ENCODE measurements at regions not wholly inside any gene's neighbourhood (a gene's known extent, or its start where the extent isn't known, plus 50 kb on each side); places are given as distances from the start of the nearest gene placed in this dataset.

GRCh38 chr3:59540696-59541095 is 490.9 kb upstream of the CFAP20DC start:
- no peak for DNase-seq
- peaks cover 4% of the 10 kb centered on the region for H3K9me3 Mint-ChIP-seq
- TF ChIP-seq, protein P1, sequence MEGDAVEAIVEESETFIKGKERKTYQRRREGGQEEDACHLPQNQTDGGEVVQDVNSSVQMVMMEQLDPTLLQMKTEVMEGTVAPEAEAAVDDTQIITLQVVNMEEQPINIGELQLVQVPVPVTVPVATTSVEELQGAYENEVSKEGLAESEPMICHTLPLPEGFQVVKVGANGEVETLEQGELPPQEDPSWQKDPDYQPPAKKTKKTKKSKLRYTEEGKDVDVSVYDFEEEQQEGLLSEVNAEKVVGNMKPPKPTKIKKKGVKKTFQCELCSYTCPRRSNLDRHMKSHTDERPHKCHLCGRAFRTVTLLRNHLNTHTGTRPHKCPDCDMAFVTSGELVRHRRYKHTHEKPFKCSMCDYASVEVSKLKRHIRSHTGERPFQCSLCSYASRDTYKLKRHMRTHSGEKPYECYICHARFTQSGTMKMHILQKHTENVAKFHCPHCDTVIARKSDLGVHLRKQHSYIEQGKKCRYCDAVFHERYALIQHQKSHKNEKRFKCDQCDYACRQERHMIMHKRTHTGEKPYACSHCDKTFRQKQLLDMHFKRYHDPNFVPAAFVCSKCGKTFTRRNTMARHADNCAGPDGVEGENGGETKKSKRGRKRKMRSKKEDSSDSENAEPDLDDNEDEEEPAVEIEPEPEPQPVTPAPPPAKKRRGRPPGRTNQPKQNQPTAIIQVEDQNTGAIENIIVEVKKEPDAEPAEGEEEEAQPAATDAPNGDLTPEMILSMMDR (IDR thresholded peaks at IDR 0.05): no peak
- H3K27me3 Mint-ChIP-seq (ENCODE audit: insufficient read depth): peaks cover 2% of the 10 kb centered on the region; the same call in 1 of the 2 replicates
- no peak overlapping the region; the same call in 1 of the 2 replicates for H3K27ac Mint-ChIP-seq
- H3K4me1 Mint-ChIP-seq (ENCODE audit: low read depth): peaks cover 25% of the 10 kb centered on the region; the same call in 1 of the 2 replicates
- peak overlapping the region; percentile 27; the same call in 1 of the 2 replicates for H3K4me3 Mint-ChIP-seq
- H3K36me3 Mint-ChIP-seq (ENCODE audit: low read depth): no peaks in the 10 kb centered on the region

DNA sequence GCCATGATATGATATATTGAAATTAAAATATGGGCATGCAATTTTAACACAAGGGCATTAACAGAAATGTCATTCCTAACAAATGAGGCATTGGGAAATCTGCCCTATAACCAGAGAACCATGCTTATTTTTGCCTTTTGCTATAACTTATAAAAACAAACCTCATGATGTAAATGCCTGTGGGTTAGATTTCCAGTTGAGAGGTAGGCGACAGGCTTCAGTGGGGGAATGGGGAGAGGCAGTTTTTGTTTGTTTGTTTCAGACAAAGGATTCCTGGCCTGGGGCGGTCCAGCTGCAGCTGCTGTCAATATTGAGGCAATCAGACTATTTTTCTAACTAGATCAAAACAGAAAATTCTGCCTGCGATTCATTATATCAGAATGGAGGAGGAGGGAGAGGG is 490.4 kb upstream of the CFAP20DC start:
- Mint-ChIP-seq H3K9me3 (peaks cover 4% of the 10 kb centered on the region), H3K4me1 (ENCODE audit: low read depth) (peaks cover 30% of the 10 kb centered on the region; the same call in 1 of the 2 replicates), H3K27ac (no peak overlapping the region; the same call in 1 of the 2 replicates), H3K36me3 (ENCODE audit: low read depth) (no peaks in the 10 kb centered on the region), H3K27me3 (ENCODE audit: insufficient read depth) (peaks cover 2% of the 10 kb centered on the region; the same call in 1 of the 2 replicates), H3K4me3 (peak overlapping the region; percentile 27; the same call in 1 of the 2 replicates)
- TF ChIP-seq, protein P1 (IDR thresholded peaks at IDR 0.05): no peak
- DNase-seq: no peak

DNA sequence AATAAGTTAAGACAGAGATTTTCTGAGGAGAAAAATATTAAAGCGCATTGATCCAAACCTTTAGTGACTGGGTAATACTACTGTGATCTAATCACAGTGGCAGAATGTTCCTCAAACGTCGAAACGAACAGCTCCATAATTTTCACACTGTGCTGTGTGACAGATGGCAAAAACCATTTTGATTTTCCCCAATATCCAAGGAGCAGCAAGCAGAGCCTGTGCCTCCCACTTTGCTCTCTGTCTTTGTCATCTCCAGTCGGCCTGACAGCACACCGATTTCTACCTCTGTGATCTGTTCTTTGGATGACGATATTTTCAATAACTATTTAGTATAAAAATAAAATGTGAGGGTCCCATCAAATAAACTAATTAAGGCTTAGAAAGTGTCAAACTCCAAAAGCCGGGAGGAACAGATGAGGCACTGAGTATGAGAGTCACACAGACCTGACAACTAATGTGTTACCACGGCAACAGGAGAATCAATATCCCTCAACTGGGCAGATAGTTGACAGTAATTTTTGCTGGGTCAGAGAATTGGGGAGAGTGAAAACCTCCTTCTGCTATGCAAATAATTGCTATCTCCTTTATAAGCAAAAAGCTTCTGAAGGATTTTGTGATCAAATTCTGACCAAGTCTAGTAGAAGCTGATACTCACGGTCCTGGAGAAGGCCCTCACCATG is 489.1 kb upstream of the CFAP20DC start:
- Mint-ChIP-seq H3K4me3 (no peak overlapping the region), H3K27ac (no peak overlapping the region), H3K36me3 (ENCODE audit: low read depth) (no peaks in the 10 kb centered on the region), H3K27me3 (ENCODE audit: insufficient read depth) (peaks cover 2% of the 10 kb centered on the region; the same call in 1 of the 2 replicates), H3K9me3 (peaks cover 4% of the 10 kb centered on the region), H3K4me1 (ENCODE audit: low read depth) (peaks cover 33% of the 10 kb centered on the region; the same call in 1 of the 2 replicates)
- TF ChIP-seq, protein P1 (IDR thresholded peaks at IDR 0.05): no peak
- no peak for DNase-seq

GRCh38 chr3:59535791-59536221 is 486.0 kb upstream of the CFAP20DC start:
- peak; percentile 4 for DNase-seq
- Mint-ChIP-seq H3K4me3 (no peak overlapping the region), H3K9me3 (peaks cover 4% of the 10 kb centered on the region; the same call in 1 of the 2 replicates), H3K27me3 (ENCODE audit: insufficient read depth) (peaks cover 2% of the 10 kb centered on the region; the same call in 1 of the 2 replicates), H3K27ac (no peak overlapping the region), H3K4me1 (ENCODE audit: low read depth) (peaks cover 30% of the 10 kb centered on the region; the same call in 1 of the 2 replicates), H3K36me3 (ENCODE audit: low read depth) (no peaks in the 10 kb centered on the region)
- TF ChIP-seq, protein P1 (IDR thresholded peaks at IDR 0.05): no peak

DNA sequence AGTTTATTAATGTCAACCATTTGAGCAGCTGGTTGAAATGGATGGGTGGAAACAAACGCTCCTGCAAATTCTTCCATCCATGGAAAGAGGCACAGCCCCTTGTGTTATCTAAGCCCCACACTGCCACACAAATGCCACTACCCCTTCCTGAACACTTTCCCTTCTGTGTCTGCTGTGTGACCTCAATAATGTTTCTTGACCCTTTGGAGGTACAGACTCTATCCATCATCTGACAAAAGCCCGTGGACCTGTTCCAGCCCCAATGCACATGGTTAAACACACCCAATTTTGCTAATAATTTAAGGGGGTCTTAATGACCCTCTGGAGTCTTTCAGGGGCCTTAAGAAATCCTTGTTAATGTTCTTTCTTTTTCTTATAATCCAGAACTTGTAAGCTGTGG is 482.2 kb upstream of the CFAP20DC start:
- Mint-ChIP-seq H3K27me3 (ENCODE audit: insufficient read depth) (no peaks in the 10 kb centered on the region), H3K36me3 (ENCODE audit: low read depth) (no peaks in the 10 kb centered on the region), H3K27ac (no peak overlapping the region), H3K4me3 (no peak overlapping the region), H3K9me3 (peaks cover 4% of the 10 kb centered on the region; the same call in 1 of the 2 replicates), H3K4me1 (ENCODE audit: low read depth) (peaks cover 18% of the 10 kb centered on the region; the same call in 1 of the 2 replicates)
- TF ChIP-seq, protein P1 (IDR thresholded peaks at IDR 0.05): no peak
- DNase-seq: no peak
